HG03103 (cell line): ENCODE measurements at regions not wholly inside any gene's neighbourhood (a gene's known extent, or its start where the extent isn't known, plus 50 kb on each side); places are given as distances from the start of the nearest gene placed in this dataset.
"Not testable (repeated sequence)": the region's sequence is repeated elsewhere in the genome, so short reads cannot be mapped to it uniquely, and the experiment has no call there.

Source experiments
- ATAC-seq: cut with Tn5 transposase; IDR thresholded peaks from one replicate; pipeline ENCODE4 v1.9.1; 2021; ENCODE audit warnings: low read depth; ENCODE audit not compliant: unreplicated experiment

- no peak for ATAC-seq
Observed at GRCh38 chr7:119733127-119733879, 539.7 kb upstream of the KCND2 start.

GRCh38 chr7:119737390-119737789 is 535.6 kb upstream of the KCND2 start:
- no peak for ATAC-seq

- not testable (repeated sequence) for ATAC-seq
Observed at GRCh38 chr7:119745280-119745679, 527.7 kb upstream of the KCND2 start.

- no peak for ATAC-seq
Observed at GRCh38 chr7:119748251-119748860, 524.6 kb upstream of the KCND2 start.

- no peak for ATAC-seq
Observed at GRCh38 chr7:119748991-119749390, 524.0 kb upstream of the KCND2 start.

GRCh38 chr7:119756687-119757086 is 516.3 kb upstream of the KCND2 start:
- no peak for ATAC-seq

GRCh38 chr7:119758254-119758653 is 514.7 kb upstream of the KCND2 start:
- ATAC-seq: no peak

- no peak for ATAC-seq
Observed at GRCh38 chr7:119761776-119762175, 511.2 kb upstream of the KCND2 start.

- no peak for ATAC-seq
Observed at GRCh38 chr7:119782286-119782685, 490.7 kb upstream of the KCND2 start.

GRCh38 chr7:119783799-119784198 is 489.2 kb upstream of the KCND2 start:
- ATAC-seq: no peak

- ATAC-seq: no peak
Observed at GRCh38 chr7:119802147-119802546, 470.8 kb upstream of the KCND2 start.

GRCh38 chr7:119825091-119825655 is 447.8 kb upstream of the KCND2 start:
- ATAC-seq: no peak

GRCh38 chr7:119826547-119826946 is 446.4 kb upstream of the KCND2 start:
- no peak for ATAC-seq

- ATAC-seq: no peak
Observed at GRCh38 chr7:119838444-119838843, 434.5 kb upstream of the KCND2 start.

- no peak for ATAC-seq
Observed at GRCh38 chr7:119842337-119842736, 430.6 kb upstream of the KCND2 start.

GRCh38 chr7:119842786-119843185 is 430.2 kb upstream of the KCND2 start:
- ATAC-seq: no peak

GRCh38 chr7:119861385-119861784 is 411.6 kb upstream of the KCND2 start:
- ATAC-seq: no peak

GRCh38 chr7:119868387-119868786 is 404.6 kb upstream of the KCND2 start:
- no peak for ATAC-seq

- ATAC-seq: no peak
Observed at GRCh38 chr7:119879835-119880234, 393.1 kb upstream of the KCND2 start.

GRCh38 chr7:119886007-119886406 is 387.0 kb upstream of the KCND2 start:
- no peak for ATAC-seq

GRCh38 chr7:119886525-119886924 is 386.4 kb upstream of the KCND2 start:
- ATAC-seq: not testable (repeated sequence)

- ATAC-seq: no peak
Observed at GRCh38 chr7:119888251-119888650, 384.7 kb upstream of the KCND2 start.
